Liver (tissue), 2 donors: ENCODE measurements at regions not wholly inside any gene's neighbourhood (a gene's known extent, or its start where the extent isn't known, plus 50 kb on each side); places are given as distances from the start of the nearest gene placed in this dataset.

Experiments used
- RAD21 ChIP-seq, 2 donors: IDR thresholded peaks; 2 replicates each; pipeline ENCODE4 v1.6.1; 2016; ENCODE audit warnings: antibody characterized with exemption in 2 of 2, mild to moderate bottlenecking in 2 of 2
- TF ChIP-seq, protein P1 (sequence below): IDR thresholded peaks from 2 replicates; pipeline ENCODE4 v1.6.1; 2016; ENCODE audit warnings: antibody characterized with exemption
- donor health status: healthy.

DNA sequence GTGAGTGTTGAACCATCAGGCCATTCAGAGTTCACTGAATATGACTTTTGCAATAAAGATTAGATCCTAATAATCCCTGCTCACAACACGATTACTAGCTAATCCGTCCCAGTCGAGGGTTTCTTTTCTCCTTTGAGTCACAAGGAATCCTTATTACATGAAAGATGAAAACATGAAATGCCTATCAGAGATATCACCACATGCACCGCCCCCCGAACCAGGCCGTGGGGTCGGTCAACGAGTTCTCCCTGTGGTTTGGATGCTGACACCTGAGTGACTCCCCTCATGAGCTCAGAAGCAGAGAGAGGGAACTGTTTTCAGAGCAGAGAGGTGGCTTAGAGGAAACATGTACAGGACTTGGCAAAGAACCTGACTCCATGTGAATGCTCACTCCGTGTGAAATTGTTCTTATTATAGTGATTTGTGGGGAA, 263.3 kb downstream of the ETS1 start:
- TF ChIP-seq, protein P1, sequence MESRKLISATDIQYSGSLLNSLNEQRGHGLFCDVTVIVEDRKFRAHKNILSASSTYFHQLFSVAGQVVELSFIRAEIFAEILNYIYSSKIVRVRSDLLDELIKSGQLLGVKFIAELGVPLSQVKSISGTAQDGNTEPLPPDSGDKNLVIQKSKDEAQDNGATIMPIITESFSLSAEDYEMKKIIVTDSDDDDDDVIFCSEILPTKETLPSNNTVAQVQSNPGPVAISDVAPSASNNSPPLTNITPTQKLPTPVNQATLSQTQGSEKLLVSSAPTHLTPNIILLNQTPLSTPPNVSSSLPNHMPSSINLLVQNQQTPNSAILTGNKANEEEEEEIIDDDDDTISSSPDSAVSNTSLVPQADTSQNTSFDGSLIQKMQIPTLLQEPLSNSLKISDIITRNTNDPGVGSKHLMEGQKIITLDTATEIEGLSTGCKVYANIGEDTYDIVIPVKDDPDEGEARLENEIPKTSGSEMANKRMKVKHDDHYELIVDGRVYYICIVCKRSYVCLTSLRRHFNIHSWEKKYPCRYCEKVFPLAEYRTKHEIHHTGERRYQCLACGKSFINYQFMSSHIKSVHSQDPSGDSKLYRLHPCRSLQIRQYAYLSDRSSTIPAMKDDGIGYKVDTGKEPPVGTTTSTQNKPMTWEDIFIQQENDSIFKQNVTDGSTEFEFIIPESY: no peak
- no peak for TF ChIP-seq RAD21 (IDR thresholded peaks at IDR 0.05)
